ENCODE measurements at regions not wholly inside any gene's neighbourhood (a gene's known extent, or its start where the extent isn't known, plus 50 kb on each side); places are given as distances from the start of the nearest gene placed in this dataset.

GRCh38 chr16:66226762-66227161 lies 139.7 kb upstream of the CDH5 start:
- no peak for DNase-seq (ENCODE audit: low read depth)
- no peak overlapping the region for H3K4me3 ChIP-seq (ENCODE audit: control insufficient read depth, low read depth, low read length)
- no peak for TF ChIP-seq CTCF (IDR thresholded peaks at IDR 0.05; ENCODE audit: control insufficient read depth, insufficient read depth, low read depth, low read length, missing control alignments)

DNA sequence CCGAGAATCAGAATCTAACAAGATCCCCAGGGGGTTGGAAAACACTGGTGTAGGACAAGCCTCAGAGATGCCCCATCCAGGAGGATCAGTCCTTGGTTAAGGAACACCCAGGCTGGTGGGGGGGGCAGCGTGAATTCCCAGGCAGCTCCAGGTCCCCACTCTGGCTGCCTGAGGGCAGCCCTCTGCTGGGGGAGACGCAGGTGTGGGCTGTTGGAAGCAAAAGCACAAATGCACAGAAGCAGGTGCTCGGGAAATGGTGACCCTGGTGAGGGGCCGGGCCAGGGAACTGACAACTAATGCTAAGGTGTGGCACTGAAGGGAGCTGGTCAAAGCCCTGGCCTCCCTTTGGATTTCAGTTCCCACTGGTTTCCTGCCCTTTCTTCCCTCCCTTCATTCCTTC lies 140.8 kb upstream of the CDH5 start:
- TF ChIP-seq CTCF (IDR thresholded peaks at IDR 0.05; ENCODE audit: control insufficient read depth, insufficient read depth, low read depth, low read length, missing control alignments) = no peak
- no peak overlapping the region for H3K4me3 ChIP-seq (ENCODE audit: control insufficient read depth, low read depth, low read length)
- DNase-seq (ENCODE audit: low read depth) = no peak

GRCh38 chr16:66224626-66225025 lies 141.9 kb upstream of the CDH5 start:
- DNase-seq (ENCODE audit: low read depth) = no peak
- no peak overlapping the region for H3K4me3 ChIP-seq (ENCODE audit: control insufficient read depth, low read depth, low read length)
- TF ChIP-seq CTCF (IDR thresholded peaks at IDR 0.05; ENCODE audit: control insufficient read depth, insufficient read depth, low read depth, low read length, missing control alignments) = no peak

GRCh38 chr16:66224186-66224585 lies 142.3 kb upstream of the CDH5 start:
- no peak overlapping the region for H3K4me3 ChIP-seq (ENCODE audit: control insufficient read depth, low read depth, low read length)
- no peak for TF ChIP-seq CTCF (IDR thresholded peaks at IDR 0.05; ENCODE audit: control insufficient read depth, insufficient read depth, low read depth, low read length, missing control alignments)
- no peak for DNase-seq (ENCODE audit: low read depth)

DNA sequence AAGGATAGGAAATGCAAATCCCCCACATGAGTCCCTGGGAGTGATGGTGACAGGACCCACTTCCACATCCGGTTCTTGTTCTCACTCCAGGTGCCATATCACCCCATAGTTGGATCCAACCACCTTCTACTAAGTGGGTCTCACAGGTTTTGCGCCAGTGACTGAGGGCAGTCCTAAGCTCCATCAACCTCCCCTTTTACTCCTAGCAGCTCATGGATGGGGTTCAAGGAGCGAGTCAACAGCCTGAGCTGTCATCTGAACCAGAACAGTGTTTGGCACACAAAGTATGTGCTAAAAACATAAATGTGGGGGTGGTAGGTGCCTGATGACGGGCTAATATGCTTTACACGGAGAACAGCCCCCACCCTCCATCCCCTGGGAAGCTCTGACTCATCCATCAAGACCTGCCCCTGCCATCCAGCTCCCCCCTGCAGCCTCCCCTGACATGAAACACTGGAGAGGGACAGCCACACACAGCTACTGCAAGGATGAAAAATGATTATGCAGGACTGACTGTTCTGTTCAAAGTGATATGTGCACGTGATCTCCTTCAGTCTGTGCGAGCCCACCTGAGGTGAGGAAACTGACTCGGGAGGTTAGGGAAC lies 143.2 kb upstream of the CDH5 start:
- DNase-seq (ENCODE audit: low read depth) = peak; percentile 11
- H3K4me3 ChIP-seq (ENCODE audit: control insufficient read depth, low read depth, low read length) = no peak overlapping the region
- TF ChIP-seq CTCF (IDR thresholded peaks at IDR 0.05; ENCODE audit: control insufficient read depth, insufficient read depth, low read depth, low read length, missing control alignments) = no peak

DNA sequence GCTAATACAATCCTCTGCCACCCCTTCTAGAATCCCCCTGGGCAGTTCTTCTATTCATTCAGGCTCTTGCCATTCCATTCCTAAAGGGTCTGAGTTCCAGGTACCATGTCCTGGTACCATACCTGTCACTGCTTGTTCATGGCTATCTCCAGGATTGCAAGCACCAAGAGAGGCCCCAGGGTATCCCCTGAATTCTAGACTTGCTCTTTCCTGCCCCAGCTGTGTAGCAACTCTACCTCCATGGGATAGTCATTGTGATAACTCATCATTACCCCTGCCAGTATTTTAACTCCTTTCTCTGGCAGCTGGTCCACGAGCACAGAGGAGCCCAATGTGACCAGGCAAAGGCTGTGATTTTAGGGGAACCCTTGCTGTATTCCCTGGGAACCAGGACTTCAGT lies 143.7 kb upstream of the CDH5 start:
- no peak overlapping the region for H3K4me3 ChIP-seq (ENCODE audit: control insufficient read depth, low read depth, low read length)
- no peak for TF ChIP-seq CTCF (IDR thresholded peaks at IDR 0.05; ENCODE audit: control insufficient read depth, insufficient read depth, low read depth, low read length, missing control alignments)
- no peak for DNase-seq (ENCODE audit: low read depth)

- no peak for DNase-seq (ENCODE audit: low read depth)
- H3K4me3 ChIP-seq (ENCODE audit: control insufficient read depth, low read depth, low read length) = no peak overlapping the region
- TF ChIP-seq CTCF (IDR thresholded peaks at IDR 0.05; ENCODE audit: control insufficient read depth, insufficient read depth, low read depth, low read length, missing control alignments) = no peak
These were observed 145.8 kb upstream of the CDH5 start for GRCh38 chr16:66220702-66221101.

Measured in AG09309 (cell line).